ENCODE measurements at regions not wholly inside any gene's neighbourhood (a gene's known extent, or its start where the extent isn't known, plus 50 kb on each side); places are given as distances from the start of the nearest gene placed in this dataset.

- no peaks in the 10 kb centered on the region for H3K36me3 ChIP-seq (ENCODE audit: insufficient read depth in 1 of 2, low read depth in 1 of 2)
- H3K4me1 ChIP-seq: peaks cover 5% of the 10 kb centered on the region
- TF ChIP-seq CTCF (IDR thresholded peaks at IDR 0.05): no peak
- no peaks in the 10 kb centered on the region for H3K9me3 ChIP-seq
- no peaks in the 10 kb centered on the region for H3K27me3 ChIP-seq (ENCODE audit: insufficient read depth in 3 of 3, low read length in 2 of 3)
- H3K27ac ChIP-seq: no peak overlapping the region
- peak; percentile 30 to 60 for DNase-seq
- intact Hi-C loops (cut with DNase I): no loop called here
- peak overlapping the region; percentile 46 for H3K4me3 ChIP-seq
- peak in 2 of 4 donors; percentile 28 to 71 for ATAC-seq
- WGBS, 3 donors: 3 to 4% (median 4%) methylated on average over 21 of the region's 21 CpGs
Measured at GRCh38 chr2:133674433-133675331, 106.4 kb upstream of the NCKAP5 start.

GRCh38 chr2:133676392-133677130 lies 108.3 kb upstream of the NCKAP5 start:
- H3K4me3 ChIP-seq: no peak overlapping the region
- H3K27me3 ChIP-seq (ENCODE audit: insufficient read depth in 3 of 3, low read length in 2 of 3): no peaks in the 10 kb centered on the region
- H3K9me3 ChIP-seq: no peaks in the 10 kb centered on the region
- 71 to 77% (median 71%) methylated on average over 1 of the region's 1 CpG for WGBS, 3 donors
- ATAC-seq (peak in 1 of 4 donors; percentile 32), DNase-seq (no peak)
- no peak for TF ChIP-seq CTCF (IDR thresholded peaks at IDR 0.05)
- H3K4me1 ChIP-seq: peaks cover 5% of the 10 kb centered on the region
- intact Hi-C loops (cut with DNase I): no loop called here
- H3K27ac ChIP-seq: no peak overlapping the region
- no peaks in the 10 kb centered on the region for H3K36me3 ChIP-seq (ENCODE audit: insufficient read depth in 1 of 2, low read depth in 1 of 2)

GRCh38 chr2:133680343-133681049 lies 112.2 kb upstream of the NCKAP5 start:
- H3K9me3 ChIP-seq: no peaks in the 10 kb centered on the region
- H3K4me3 ChIP-seq: no peak overlapping the region
- H3K27ac ChIP-seq: no peak overlapping the region
- no peaks in the 10 kb centered on the region for H3K36me3 ChIP-seq (ENCODE audit: insufficient read depth in 1 of 2, low read depth in 1 of 2)
- TF ChIP-seq CTCF (IDR thresholded peaks at IDR 0.05): no peak
- intact Hi-C loops (cut with DNase I): no loop called here
- 78 to 82% (median 81%) methylated on average over 2 of the region's 2 CpGs for WGBS, 3 donors
- no peak for ATAC-seq
- H3K4me1 ChIP-seq: peaks cover 5% of the 10 kb centered on the region
- H3K27me3 ChIP-seq (ENCODE audit: insufficient read depth in 3 of 3, low read length in 2 of 3): peaks cover 0 to 5% (median 0%) of the 10 kb centered on the region in 3 donors
- no peak for DNase-seq

GRCh38 chr2:133682347-133682746 lies 114.1 kb upstream of the NCKAP5 start:
- Histone ChIP-seq H3K9me3 (no peaks in the 10 kb centered on the region), H3K4me1 (no peaks in the 10 kb centered on the region), H3K27ac (no peak overlapping the region), H3K27me3 (ENCODE audit: insufficient read depth in 3 of 3, low read length in 2 of 3) (peaks cover 0 to 5% (median 0%) of the 10 kb centered on the region in 3 donors), H3K36me3 (ENCODE audit: insufficient read depth in 1 of 2, low read depth in 1 of 2) (no peaks in the 10 kb centered on the region), H3K4me3 (no peak overlapping the region)
- DNase-seq (no peak), ATAC-seq (no peak)
- 74 to 89% (median 86%) methylated on average over 1 of the region's 1 CpG for WGBS, 3 donors
- TF ChIP-seq CTCF (IDR thresholded peaks at IDR 0.05): no peak
- intact Hi-C loops (cut with DNase I): no loop called here

Data from psoas muscle (tissue), 7 donors.